22Rv1 (cell line): ENCODE measurements at regions not wholly inside any gene's neighbourhood (a gene's known extent, or its start where the extent isn't known, plus 50 kb on each side); places are given as distances from the start of the nearest gene placed in this dataset.
A peak's percentile ranks its signal among the peaks of the same experiment; 100 is the strongest.

Source experiments
- H3K27ac ChIP-seq: fragments of 450-650 bp; 2 replicates; pipeline ENCODE4 v1.5.1; 2017
- CTCF ChIP-seq: fragments of 450-650 bp; IDR thresholded peaks from 2 replicates; pipeline ENCODE4 v1.5.1; 2017; ENCODE audit warnings: mild to moderate bottlenecking
- ZFX ChIP-seq: fragments of 450-650 bp; IDR thresholded peaks from 2 replicates; pipeline ENCODE4 v1.6.1; 2017; ENCODE audit warnings: antibody characterized with exemption, borderline replicate concordance

- H3K27ac ChIP-seq: no peak overlapping the region
- TF ChIP-seq ZFX (no peak), CTCF (no peak)
Measured at GRCh38 chr1:229835226-229835625, 209.2 kb downstream of the URB2 start.

- no peak overlapping the region for H3K27ac ChIP-seq
- no peak for TF ChIP-seq ZFX
- TF ChIP-seq CTCF: no peak
Measured at GRCh38 chr1:229836324-229836723, 210.3 kb downstream of the URB2 start.

- no peak for TF ChIP-seq CTCF
- no peak for TF ChIP-seq ZFX
Measured at GRCh38 chr1:229838204-229838603, 212.2 kb downstream of the URB2 start.

GRCh38 chr1:229839800-229840199, 213.8 kb downstream of the URB2 start:
- no peak overlapping the region for H3K27ac ChIP-seq
- TF ChIP-seq ZFX: no peak
- no peak for TF ChIP-seq CTCF

More at GRCh38 chr1:229838204-229838603, 212.2 kb downstream of the URB2 start:
- no peak overlapping the region for H3K27ac ChIP-seq

- TF ChIP-seq CTCF: no peak
- no peak for TF ChIP-seq ZFX
- H3K27ac ChIP-seq: no peak overlapping the region
Measured at GRCh38 chr1:229841230-229841629, 215.2 kb downstream of the URB2 start.

- peak overlapping the region; percentile 78 for H3K27ac ChIP-seq
- TF ChIP-seq ZFX (no peak), CTCF (no peak)
Measured at GRCh38 chr1:229842302-229843255, 216.5 kb downstream of the URB2 start.

GRCh38 chr1:229843627-229844238, 217.7 kb downstream of the URB2 start:
- no peak for TF ChIP-seq ZFX
- peak; percentile 77 for TF ChIP-seq CTCF
- peak overlapping the region; percentile 78 for H3K27ac ChIP-seq
